Caco-2 (cell line): ENCODE measurements at regions not wholly inside any gene's neighbourhood (a gene's known extent, or its start where the extent isn't known, plus 50 kb on each side); places are given as distances from the start of the nearest gene placed in this dataset.

Source experiments
- BruUV-seq: library from RNA; stranded (reverse); fragments of 400-500 nt; replicated peaks from 2 replicates; lab custom pipeline; 2021; lab: Mats Ljungman, UMichigan
- CTCF ChIA-PET: fragments of 300-600 bp; sonication (Branson Sonifier 250); formaldehyde crosslinking; loops from one replicate; lab custom pipeline; 2022; ENCODE audit warnings: antibody characterized with exemption; lab: Charles Lee
- POLR2A ChIA-PET: fragments of 300-600 bp; sonication (Branson Sonifier 250); formaldehyde crosslinking; loops from one replicate; lab custom pipeline; 2022; ENCODE audit warnings: antibody characterized with exemption; lab: Charles Lee
- DNase-seq, 2 experiments: peaks; one replicate each; pipeline versions ENCODE4 v3.0.0 to v3.0.0-alpha.2; 2020 to 2022
- H3K27me3 ChIP-seq: replicated peaks from 2 replicates; pipeline ENCODE4 v1.6.0; 2011; ENCODE audit warnings: low read length; ENCODE audit not compliant: control insufficient read depth, insufficient read depth
- H3K36me3 ChIP-seq: 2 replicates; pipeline ENCODE4 v1.5.1; 2011; ENCODE audit warnings: low read length; ENCODE audit not compliant: control insufficient read depth, insufficient read depth
- H3K4me1 ChIP-seq: fragments of 250-450 bp; sonication (Bioruptor Pico); 2 replicates; pipeline ENCODE4 v1.5.1; 2020; ENCODE audit warnings: mild to moderate bottlenecking
- H3K4me3 ChIP-seq: 2 replicates; pipeline ENCODE4 v1.5.1; 2011; ENCODE audit warnings: low read depth, mild to moderate bottlenecking, control low read depth, low read length
- H3K9me3 ChIP-seq: fragments of 250-450 bp; sonication (Bioruptor Pico); 2 replicates; pipeline ENCODE4 v1.5.1; 2020; ENCODE audit warnings: mild to moderate bottlenecking, moderate library complexity
- H3K27ac Mint-ChIP-seq: one replicate; pipeline ENCODE4 v1.8.0; 2022; ENCODE audit warnings: mixed read lengths; ENCODE audit not compliant: unreplicated experiment
- H3K27me3 Mint-ChIP-seq: one replicate; pipeline ENCODE4 v1.8.0; 2022; ENCODE audit warnings: mixed read lengths; ENCODE audit not compliant: insufficient read depth, unreplicated experiment
- H3K36me3 Mint-ChIP-seq: one replicate; pipeline ENCODE4 v1.8.0; 2022; ENCODE audit warnings: mild to moderate bottlenecking, mixed read lengths; ENCODE audit not compliant: insufficient read depth, unreplicated experiment
- H3K4me1 Mint-ChIP-seq: one replicate; pipeline ENCODE4 v1.8.0; 2022; ENCODE audit warnings: low read depth, mixed read lengths; ENCODE audit not compliant: unreplicated experiment
- H3K4me3 Mint-ChIP-seq: one replicate; pipeline ENCODE4 v1.8.0; 2022; ENCODE audit warnings: mild to moderate bottlenecking, moderate library complexity, mixed read lengths; ENCODE audit not compliant: unreplicated experiment
- H3K9me3 Mint-ChIP-seq: one replicate; pipeline ENCODE4 v1.8.0; 2022; ENCODE audit warnings: mixed read lengths; ENCODE audit not compliant: unreplicated experiment
- intact Hi-C: fragments of 100-400 bp; cut with micrococcal nuclease; formaldehyde crosslinking; loops from one replicate; pipeline ENCODE4 v1.10.0; 2022; ENCODE audit not compliant: unreplicated experiment
- TF ChIP-seq, protein P1 (sequence below), 2 experiments: fragments of 200-600 bp in 1 of 2; IDR thresholded peaks; 1 replicate in 1 of 2; 2 replicates in 1 of 2; pipeline versions ENCODE4 v1.5.1 to v1.8.0; 2011 to 2022; ENCODE audit warnings: antibody characterized with exemption in 1 of 2, control low read depth in 1 of 2, inconsistent platforms in 1 of 2, low read depth in 1 of 2, low read length in 1 of 2, mild to moderate bottlenecking in 1 of 2, moderate library complexity in 1 of 2; ENCODE audit not compliant: insufficient read depth in 1 of 2, severe bottlenecking in 1 of 2, unreplicated experiment in 1 of 2

DNA sequence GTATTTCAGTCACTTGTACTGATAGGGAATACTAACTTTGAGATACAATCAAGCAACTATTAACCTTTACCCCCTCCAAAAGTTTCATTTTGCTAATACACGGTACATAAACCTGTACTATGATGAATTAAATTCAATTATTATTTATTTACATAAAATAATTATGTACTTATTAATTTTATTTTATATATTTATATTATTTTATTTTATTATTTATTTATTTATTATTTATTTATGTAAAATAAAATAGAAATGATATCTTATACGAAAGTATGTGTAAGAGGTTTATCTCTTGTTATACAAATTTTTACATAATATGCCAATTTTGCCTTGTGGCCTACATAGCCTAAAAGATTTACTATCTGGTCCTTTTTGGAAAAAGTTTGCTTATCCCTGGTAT, 564.3 kb downstream of the SLITRK5 start:
- H3K4me3 Mint-ChIP-seq: no peak overlapping the region
- Histone ChIP-seq H3K4me3 (no peak overlapping the region), H3K4me1 (no peaks in the 10 kb centered on the region), H3K36me3 (no peaks in the 10 kb centered on the region), H3K9me3 (no peaks in the 10 kb centered on the region), H3K27me3 (no peaks in the 10 kb centered on the region)
- intact Hi-C loops: no loop called here
- H3K27ac Mint-ChIP-seq: no peak overlapping the region
- no peaks in the 10 kb centered on the region for H3K9me3 Mint-ChIP-seq
- CTCF ChIA-PET: no interaction called here
- no peak for DNase-seq
- H3K27me3 Mint-ChIP-seq: no peaks in the 10 kb centered on the region
- no peaks in the 10 kb centered on the region for H3K36me3 Mint-ChIP-seq
- BruUV-seq: no TSS peak
- TF ChIP-seq, protein P1, sequence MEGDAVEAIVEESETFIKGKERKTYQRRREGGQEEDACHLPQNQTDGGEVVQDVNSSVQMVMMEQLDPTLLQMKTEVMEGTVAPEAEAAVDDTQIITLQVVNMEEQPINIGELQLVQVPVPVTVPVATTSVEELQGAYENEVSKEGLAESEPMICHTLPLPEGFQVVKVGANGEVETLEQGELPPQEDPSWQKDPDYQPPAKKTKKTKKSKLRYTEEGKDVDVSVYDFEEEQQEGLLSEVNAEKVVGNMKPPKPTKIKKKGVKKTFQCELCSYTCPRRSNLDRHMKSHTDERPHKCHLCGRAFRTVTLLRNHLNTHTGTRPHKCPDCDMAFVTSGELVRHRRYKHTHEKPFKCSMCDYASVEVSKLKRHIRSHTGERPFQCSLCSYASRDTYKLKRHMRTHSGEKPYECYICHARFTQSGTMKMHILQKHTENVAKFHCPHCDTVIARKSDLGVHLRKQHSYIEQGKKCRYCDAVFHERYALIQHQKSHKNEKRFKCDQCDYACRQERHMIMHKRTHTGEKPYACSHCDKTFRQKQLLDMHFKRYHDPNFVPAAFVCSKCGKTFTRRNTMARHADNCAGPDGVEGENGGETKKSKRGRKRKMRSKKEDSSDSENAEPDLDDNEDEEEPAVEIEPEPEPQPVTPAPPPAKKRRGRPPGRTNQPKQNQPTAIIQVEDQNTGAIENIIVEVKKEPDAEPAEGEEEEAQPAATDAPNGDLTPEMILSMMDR (IDR thresholded peaks at IDR 0.05; ENCODE audit: insufficient read depth in 1 of 2, low read depth in 1 of 2, low read length in 1 of 2, severe bottlenecking in 1 of 2, unreplicated experiment in 1 of 2): no peak
- POLR2A ChIA-PET: no interaction called here
- H3K4me1 Mint-ChIP-seq: no peaks in the 10 kb centered on the region

DNA sequence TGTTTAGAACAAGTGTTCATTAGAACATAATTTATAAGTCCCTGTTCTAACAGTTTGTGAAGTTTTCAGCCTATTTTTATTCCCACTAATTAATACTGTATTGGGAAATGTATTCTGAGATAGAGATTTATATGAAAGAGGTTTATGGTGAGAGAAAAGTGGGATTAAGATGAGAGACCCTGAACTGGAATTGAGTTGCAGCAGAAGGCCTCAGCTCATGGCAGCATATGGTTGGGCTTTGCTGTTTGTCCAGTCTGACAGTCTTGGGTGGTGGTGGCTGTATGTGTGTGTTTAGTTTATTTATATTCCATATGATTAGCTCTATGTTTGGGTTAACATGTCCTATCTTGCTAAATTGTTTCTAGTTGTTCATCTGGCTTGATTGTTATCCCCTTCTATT, 575.1 kb downstream of the SLITRK5 start:
- H3K36me3 Mint-ChIP-seq: no peaks in the 10 kb centered on the region
- no peaks in the 10 kb centered on the region for H3K9me3 ChIP-seq
- no peaks in the 10 kb centered on the region for H3K4me1 ChIP-seq
- H3K36me3 ChIP-seq: no peaks in the 10 kb centered on the region
- no peaks in the 10 kb centered on the region for H3K27me3 Mint-ChIP-seq
- no peak overlapping the region for H3K4me3 Mint-ChIP-seq
- no peaks in the 10 kb centered on the region for H3K4me1 Mint-ChIP-seq
- no peak overlapping the region for H3K4me3 ChIP-seq
- DNase-seq: no peak
- no peaks in the 10 kb centered on the region for H3K27me3 ChIP-seq
- BruUV-seq: no TSS peak
- intact Hi-C loops: no loop called here
- no peak overlapping the region for H3K27ac Mint-ChIP-seq
- CTCF ChIA-PET: no interaction called here
- H3K9me3 Mint-ChIP-seq: no peaks in the 10 kb centered on the region
- TF ChIP-seq, protein P1 (IDR thresholded peaks at IDR 0.05; ENCODE audit: insufficient read depth in 1 of 2, low read depth in 1 of 2, low read length in 1 of 2, severe bottlenecking in 1 of 2, unreplicated experiment in 1 of 2): no peak
- POLR2A ChIA-PET: no interaction called here

DNA sequence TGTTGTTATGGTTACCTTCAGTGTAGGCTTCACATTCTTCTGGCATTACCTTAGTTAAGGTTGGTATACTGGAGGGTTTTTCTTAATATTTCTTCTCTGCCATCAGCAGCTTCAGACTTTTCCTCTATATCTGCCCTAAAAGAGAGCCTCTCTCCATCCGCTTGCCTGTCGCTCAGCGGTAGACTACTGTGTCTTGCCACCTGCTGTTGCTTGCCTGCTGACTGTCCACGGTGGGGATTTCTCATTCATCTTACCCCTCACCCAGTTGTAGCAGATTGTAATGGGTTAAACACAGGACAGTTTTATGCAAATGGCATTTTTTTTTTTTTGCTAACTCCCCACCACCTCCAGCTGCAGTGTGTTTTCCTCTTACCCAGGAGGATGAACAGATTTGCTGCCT, 577.2 kb downstream of the SLITRK5 start:
- H3K9me3 ChIP-seq: no peaks in the 10 kb centered on the region
- TF ChIP-seq, protein P1 (IDR thresholded peaks at IDR 0.05; ENCODE audit: insufficient read depth in 1 of 2, low read depth in 1 of 2, low read length in 1 of 2, severe bottlenecking in 1 of 2, unreplicated experiment in 1 of 2): no peak
- H3K4me1 ChIP-seq: no peaks in the 10 kb centered on the region
- no TSS peak for BruUV-seq
- intact Hi-C loops: no loop called here
- H3K4me3 Mint-ChIP-seq: no peak overlapping the region
- no peaks in the 10 kb centered on the region for H3K4me1 Mint-ChIP-seq
- H3K27me3 ChIP-seq: no peaks in the 10 kb centered on the region
- no peaks in the 10 kb centered on the region for H3K36me3 Mint-ChIP-seq
- ChIA-PET CTCF (no interaction called here), POLR2A (no interaction called here)
- no peak overlapping the region for H3K27ac Mint-ChIP-seq
- no peak overlapping the region for H3K4me3 ChIP-seq
- H3K27me3 Mint-ChIP-seq: no peaks in the 10 kb centered on the region
- no peaks in the 10 kb centered on the region for H3K9me3 Mint-ChIP-seq
- no peaks in the 10 kb centered on the region for H3K36me3 ChIP-seq
- DNase-seq: no peak
